GM12864 (cell line): ENCODE measurements at regions not wholly inside any gene's neighbourhood (a gene's known extent, or its start where the extent isn't known, plus 50 kb on each side); places are given as distances from the start of the nearest gene placed in this dataset.
"Not testable (repeated sequence)": the region's sequence is repeated elsewhere in the genome, so short reads cannot be mapped to it uniquely, and the experiment has no call there.

Experiments used
- DNase-seq: peaks from one replicate; pipeline ENCODE4 v3.0.0-alpha.2; 2011; ENCODE audit warnings: low read depth
- H3K4me3 ChIP-seq: 2 replicates; pipeline ENCODE4 v1.5.1; 2011; ENCODE audit warnings: mild to moderate bottlenecking, low read depth, low read length, control low read depth
- TF ChIP-seq, protein P1 (sequence below): IDR thresholded peaks from 2 replicates; pipeline ENCODE4 v1.5.1; 2011; ENCODE audit warnings: low read depth, mild to moderate bottlenecking, moderate library complexity, low read length, control low read depth, inconsistent platforms; ENCODE audit errors: missing control alignments

DNA sequence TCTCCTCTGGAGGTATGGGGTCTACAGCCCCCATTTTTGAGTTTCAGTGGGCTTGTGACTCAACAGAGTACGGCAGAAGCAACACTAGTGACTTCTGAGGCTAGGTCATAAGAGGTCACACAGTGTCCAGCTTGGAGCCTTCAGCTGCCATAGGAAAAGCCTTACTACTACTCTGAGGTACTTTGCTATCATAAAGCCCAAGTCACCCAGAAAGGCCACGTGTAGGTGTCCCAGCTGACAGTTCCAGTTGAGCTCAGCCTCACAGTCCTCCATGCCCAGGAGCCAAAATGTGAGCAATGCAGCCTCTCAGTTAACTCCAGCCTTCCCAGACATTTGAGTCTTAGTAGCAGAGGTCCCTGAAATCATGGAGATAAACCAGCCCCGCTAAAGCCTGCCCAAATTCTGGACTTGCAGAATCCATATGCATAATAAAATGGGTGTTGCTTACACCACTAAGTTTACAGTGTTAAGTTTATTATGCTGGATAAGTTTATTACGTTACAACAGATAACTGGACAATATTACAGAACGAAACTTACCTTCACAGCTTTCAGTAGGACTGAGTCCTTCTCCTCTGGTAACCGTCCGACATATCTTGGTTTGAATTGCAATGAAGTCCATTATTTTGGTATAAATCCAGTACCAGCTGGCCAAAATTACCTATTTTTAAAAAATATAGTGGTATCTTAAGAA is 181.1 kb downstream of the AVL9 start:
- TF ChIP-seq, protein P1, sequence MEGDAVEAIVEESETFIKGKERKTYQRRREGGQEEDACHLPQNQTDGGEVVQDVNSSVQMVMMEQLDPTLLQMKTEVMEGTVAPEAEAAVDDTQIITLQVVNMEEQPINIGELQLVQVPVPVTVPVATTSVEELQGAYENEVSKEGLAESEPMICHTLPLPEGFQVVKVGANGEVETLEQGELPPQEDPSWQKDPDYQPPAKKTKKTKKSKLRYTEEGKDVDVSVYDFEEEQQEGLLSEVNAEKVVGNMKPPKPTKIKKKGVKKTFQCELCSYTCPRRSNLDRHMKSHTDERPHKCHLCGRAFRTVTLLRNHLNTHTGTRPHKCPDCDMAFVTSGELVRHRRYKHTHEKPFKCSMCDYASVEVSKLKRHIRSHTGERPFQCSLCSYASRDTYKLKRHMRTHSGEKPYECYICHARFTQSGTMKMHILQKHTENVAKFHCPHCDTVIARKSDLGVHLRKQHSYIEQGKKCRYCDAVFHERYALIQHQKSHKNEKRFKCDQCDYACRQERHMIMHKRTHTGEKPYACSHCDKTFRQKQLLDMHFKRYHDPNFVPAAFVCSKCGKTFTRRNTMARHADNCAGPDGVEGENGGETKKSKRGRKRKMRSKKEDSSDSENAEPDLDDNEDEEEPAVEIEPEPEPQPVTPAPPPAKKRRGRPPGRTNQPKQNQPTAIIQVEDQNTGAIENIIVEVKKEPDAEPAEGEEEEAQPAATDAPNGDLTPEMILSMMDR = no peak
- DNase-seq = no peak

DNA sequence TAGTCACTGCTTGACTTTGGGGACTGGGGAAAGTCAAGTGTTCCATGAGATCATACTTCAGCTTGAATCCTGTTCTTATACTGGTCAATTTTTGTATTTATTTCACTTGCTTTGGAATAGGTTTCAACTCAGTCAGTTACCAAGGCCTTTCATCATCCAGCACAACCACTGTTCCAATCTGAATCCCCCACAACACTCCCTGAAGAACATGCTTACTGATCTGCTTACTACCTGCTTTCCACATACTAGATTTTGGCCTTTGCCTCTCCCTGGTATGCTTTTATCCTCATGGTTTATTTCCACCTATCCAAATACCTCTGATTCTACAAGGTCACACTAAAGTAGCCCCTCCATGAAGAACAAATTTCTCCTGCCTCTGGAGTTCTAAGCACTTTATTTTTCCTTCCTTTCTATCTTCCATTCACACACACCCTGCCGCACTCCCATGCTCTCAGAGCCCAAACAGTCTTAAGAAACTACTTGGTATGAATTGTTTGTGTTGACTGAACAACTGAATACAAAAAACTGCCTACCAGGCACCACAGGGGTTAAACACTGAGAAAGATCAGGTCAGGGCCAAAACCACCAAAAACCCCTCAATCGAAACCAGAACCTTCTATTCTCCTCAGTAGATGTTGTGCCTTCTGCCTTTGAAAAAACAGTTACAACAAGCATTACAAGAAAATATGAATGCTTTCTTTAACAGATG is 178.1 kb downstream of the AVL9 start:
- no peak for DNase-seq
- H3K4me3 ChIP-seq = no peak overlapping the region
- TF ChIP-seq, protein P1 = no peak

More for the DNA sequence above, 181.1 kb downstream of the AVL9 start:
- H3K4me3 ChIP-seq = no peak overlapping the region

DNA sequence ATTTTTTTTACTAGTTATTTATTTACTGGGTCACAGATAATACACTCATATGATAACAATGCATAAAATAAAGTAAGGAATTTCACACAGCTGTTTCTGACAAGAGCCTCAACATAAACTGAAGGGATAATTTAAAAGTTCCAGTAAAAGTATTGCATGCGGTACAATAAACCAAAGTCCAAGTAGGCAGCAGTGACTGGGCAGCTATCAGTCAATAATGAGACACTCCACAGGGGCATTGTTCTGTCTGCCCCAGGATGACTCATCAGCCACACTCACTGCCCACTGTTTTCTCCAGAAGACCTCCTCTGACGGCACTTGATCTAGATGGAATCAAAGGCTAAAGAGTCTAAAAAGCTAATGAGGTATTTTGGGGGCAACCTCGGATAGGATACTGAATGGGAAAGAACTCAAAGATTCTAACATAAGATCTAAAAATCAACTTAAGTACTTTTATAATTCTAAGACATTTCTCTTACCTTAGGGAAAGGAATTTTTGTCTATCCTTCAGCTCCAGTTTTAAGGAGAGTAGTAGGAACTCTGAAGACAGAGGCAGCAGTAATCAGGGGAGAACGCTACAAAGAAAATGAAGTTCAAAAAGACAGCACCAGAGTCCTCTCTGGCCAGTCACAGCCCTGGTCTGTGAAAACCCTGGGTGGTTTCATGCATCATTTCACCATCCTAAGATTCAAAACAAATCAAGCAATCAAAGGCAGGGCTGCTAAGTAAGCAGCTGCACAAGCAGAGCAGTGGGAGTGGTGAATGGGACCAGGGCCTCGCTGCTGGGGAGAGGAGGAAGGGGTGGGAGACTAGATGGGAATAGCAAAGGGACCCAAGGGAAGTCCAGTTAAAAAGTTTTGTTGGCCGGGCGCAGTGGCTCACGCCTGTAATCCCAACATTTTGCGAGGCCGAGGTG is 175.1 kb downstream of the AVL9 start:
- TF ChIP-seq, protein P1 = no peak
- no peak for DNase-seq
- H3K4me3 ChIP-seq = no peak overlapping the region

DNA sequence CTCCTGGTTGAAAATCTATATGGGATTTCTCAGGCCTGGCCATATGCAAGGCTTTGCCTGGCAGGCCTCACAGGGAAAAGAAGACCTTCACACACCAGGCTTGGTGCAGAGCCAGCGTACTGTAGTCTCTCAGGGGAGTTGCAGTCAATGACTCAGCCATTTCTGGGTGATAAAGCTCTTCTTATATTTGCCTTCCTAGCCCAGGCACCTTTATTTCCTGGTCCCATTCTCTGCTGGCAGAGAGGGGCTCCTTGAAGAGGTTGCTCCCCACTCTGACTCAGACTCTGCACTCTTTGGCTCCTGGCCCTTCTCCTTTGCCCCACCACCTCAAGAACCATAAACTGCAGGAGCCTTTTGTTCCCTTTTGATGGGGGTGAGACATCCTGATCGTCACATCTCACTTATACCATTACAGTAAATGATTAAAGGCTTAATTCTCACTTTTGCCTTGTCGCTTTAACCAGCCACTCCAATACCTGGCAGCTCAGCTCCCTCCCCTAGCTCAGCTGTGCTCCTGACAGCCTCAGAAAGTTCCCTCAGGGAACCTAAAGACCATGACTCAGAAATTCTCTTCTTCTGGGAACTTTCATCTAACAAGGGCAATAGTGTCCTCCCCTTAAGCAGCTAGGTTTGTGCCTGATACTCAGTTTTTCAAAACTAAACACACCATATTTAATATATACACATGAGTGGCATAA is 174.0 kb downstream of the AVL9 start:
- H3K4me3 ChIP-seq, DNase-seq: not testable (repeated sequence)

DNA sequence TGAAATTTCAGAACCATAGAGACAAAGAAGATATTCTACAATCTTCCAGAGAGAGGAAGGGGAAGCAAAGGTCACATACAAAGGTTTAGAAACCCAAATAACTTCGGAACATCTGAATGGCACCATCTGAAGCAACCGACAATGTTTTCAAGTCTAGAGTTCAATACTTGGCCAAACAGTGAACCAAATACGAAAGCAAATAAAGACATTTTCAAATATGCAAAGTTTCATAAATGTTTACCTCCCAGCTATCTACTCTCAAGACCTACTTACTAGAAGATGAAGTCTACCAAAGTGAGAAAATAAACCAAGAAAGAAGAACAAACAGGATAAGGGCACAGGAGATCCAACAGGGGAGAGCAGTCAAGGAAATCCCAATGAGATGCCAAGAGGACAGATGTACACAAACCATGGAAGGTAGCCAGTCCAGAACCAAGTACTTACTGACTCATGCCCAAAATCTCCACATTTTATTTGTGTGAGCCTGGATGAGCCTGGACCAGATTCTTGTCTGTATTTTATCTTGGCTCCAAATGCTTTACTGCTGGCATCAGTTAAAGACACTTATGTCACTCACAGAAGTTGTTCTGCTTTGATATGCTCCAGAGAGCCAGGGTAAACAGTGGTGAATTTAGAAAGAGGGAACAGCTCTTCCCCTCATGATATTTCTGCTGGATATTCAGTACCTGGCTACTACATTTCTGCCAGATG is 173.3 kb downstream of the AVL9 start:
- H3K4me3 ChIP-seq, DNase-seq: not testable (repeated sequence)

DNA sequence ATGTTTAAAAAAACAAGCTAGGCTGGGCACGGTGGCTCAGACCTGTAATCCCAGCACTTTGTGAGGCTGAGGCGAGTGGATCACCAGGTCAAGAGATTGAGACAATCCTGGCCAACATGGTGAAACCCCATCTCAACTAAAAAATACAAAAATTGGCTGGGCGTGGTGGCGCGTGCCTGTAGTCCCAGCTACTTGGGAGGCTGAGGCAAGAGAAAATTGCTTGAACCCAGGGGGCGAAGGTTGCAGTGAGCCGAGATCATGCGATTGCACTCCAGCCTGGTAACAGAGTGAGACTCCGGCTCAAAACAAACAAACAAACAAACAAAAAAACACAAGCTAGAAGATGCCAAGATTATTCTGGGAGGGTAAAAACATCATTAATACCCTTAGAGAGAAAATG is 172.3 kb downstream of the AVL9 start:
- H3K4me3 ChIP-seq, DNase-seq: not testable (repeated sequence)

DNA sequence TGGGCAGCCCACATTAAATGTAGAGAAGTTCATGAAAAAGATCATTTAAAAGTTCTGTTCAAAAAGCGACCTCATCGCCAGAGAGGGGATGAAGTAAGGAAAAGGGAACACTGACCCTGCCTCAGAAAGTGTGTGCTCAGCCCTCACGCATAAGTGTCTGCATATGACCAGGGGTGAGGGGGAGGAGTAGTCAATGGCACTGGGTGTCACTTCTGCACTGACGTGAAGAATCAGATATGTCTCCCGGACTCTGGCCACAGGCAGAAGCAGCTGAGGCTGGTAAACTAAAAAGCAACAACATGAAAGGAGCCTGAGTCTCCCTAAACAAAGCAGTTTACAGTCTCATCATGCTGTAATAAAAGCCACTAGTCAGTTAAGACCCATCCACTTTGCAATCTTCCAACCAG is 168.5 kb downstream of the AVL9 start:
- not testable (repeated sequence) for H3K4me3 ChIP-seq

DNA sequence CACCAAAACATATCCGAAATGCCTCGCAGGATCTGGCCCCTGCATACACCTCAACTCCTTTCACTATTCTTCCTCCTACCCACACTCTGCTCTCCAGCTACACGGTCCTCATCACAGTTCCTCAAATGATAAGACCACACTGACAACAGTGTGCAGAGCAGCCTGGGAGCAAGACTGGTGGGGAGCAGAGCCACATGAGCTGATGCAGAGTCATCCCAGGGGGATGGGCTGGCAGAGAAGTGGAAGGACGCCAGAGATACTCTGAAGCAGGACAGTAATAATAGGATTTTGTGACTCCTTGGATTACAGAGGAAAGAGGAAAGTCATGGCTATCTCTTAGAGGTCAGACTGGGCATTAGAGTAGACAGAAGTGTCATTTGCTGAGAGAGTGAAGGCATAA is 167.2 kb downstream of the AVL9 start:
- DNase-seq = not testable (repeated sequence)

More for the DNA sequence above, 168.5 kb downstream of the AVL9 start:
- DNase-seq = not testable (repeated sequence)

DNA sequence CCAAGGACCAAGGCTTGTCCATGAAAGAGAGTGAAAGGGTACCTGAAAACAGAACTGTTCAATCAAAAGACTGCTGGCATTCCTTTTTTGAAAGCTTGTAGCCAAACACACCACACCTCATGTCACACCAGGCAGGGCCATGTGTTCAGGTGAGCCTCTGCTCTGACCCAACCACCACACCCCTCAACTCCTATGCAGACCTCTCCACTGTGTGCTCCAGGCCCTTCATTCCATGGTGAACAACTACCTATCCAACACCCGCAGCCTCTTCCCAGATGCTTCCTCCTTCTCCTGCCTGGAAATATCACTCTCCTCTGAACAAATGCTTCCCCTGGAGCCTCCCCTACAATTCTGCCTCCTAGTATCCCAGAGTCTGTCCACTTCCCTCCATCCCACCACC is 166.6 kb downstream of the AVL9 start:
- DNase-seq = no peak
- H3K4me3 ChIP-seq = no peak overlapping the region
- TF ChIP-seq, protein P1 = no peak

More for the DNA sequence above, 167.2 kb downstream of the AVL9 start:
- H3K4me3 ChIP-seq = not testable (repeated sequence)
